ENCODE measurements at regions not wholly inside any gene's neighbourhood (a gene's known extent, or its start where the extent isn't known, plus 50 kb on each side); places are given as distances from the start of the nearest gene placed in this dataset.

DNA sequence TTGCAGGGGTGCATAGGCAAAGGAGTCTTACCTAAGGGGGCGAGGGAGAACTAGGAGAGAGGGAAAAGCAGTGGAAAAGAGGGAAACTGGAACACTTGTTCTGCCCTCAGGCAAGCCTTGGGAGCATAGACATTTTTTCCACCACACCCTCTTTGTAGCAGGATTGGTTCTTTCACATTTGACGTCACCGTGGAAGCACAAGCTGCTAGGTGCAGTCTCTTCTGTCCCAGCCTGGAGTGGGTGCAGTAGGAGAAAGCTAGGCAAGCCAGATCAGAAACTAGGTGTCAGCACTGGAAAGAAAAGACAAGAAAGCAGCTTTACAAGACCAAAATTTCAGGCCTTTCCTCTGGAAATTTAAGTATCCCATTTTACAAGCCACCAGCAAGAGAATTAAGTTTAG, 440.4 kb downstream of the EFNA5 start:
- no peak for TF ChIP-seq GATA2 (IDR thresholded peaks at IDR 0.05; ENCODE audit: low read depth, low read length)
- TF ChIP-seq GATA3 (IDR thresholded peaks at IDR 0.05; ENCODE audit: low read depth, low read length), result no peak
